NCI-H2171 (cell line): ENCODE measurements at regions not wholly inside any gene's neighbourhood (a gene's known extent, or its start where the extent isn't known, plus 50 kb on each side); places are given as distances from the start of the nearest gene placed in this dataset.

Experiments used
- DNase-seq: peaks from one replicate; lab custom pipeline; 2025; lab: John Stamatoyannopoulos, UW

DNA sequence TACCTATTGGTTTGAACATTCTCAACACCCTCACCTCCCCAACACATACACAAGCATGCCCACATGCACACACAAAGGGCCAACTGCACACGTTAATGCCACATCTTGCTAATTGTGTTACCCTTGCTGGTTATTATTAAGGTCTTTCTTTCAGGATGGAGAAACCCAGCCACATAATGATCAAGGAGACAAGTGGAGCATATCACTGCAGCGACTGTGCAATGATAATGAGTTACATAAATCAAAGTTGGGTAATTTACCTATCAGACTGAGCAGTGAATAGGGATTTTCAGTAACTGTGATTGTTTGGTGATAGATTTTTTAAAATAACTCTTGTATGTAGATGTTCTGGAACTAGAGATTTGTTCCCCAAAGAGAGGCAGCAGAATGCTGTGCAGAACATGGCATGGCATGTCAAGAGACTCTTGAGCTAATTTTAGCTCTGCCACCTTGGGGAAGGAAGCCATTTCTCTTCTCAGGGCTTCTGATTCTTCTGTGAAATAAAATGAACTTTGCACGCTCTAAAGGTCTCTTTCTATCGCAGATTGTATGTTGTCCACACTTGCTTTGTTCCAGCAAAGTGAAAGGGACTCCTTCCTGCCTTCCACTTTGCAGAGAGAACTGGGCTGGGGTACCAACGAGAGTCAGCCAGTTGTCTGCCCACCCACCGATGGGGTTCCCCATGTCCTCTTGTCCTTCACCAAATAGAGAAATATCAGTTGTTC lies 126.0 kb upstream of the CAMK1G start:
- no peak for DNase-seq

DNA sequence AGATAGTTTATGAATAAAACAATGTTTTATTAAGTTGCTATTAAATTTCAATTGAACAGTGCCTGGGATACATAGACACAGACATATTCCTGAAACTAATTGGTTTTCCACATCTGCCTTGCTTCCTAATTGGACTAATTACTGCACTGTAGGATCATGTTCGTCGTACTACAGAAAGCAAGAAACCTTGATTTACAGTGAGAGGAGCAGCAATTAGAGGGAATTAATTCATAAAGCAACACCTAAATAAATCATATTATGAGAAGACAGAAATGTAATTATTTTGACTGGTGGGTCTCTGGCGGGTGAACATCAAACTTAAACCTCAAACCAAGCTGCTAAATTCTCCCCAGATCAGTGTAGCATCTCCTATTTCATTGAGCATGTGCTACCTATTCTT lies 124.6 kb upstream of the CAMK1G start:
- no peak for DNase-seq

DNA sequence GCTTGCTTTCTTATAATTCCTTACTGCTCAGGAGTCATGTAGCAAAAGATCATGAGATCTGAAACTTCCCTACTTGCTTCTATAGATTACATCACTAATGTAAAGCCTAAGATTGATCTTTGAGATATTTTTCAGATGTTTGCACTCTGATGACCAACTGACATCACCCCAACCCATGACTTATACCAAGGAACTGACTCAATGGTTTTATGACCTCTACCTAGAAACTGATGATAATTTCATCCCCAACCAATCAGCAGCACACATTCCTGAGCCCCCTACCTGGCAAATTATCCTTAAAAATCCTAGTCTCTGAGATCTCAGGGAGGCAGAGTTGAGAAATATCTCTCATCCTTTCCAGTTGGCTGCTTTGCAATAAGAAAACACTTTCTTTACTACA lies 122.3 kb upstream of the CAMK1G start:
- no peak for DNase-seq

- no peak for DNase-seq
Observed at GRCh38 chr1:209462433-209462832, 121.1 kb upstream of the CAMK1G start.

DNA sequence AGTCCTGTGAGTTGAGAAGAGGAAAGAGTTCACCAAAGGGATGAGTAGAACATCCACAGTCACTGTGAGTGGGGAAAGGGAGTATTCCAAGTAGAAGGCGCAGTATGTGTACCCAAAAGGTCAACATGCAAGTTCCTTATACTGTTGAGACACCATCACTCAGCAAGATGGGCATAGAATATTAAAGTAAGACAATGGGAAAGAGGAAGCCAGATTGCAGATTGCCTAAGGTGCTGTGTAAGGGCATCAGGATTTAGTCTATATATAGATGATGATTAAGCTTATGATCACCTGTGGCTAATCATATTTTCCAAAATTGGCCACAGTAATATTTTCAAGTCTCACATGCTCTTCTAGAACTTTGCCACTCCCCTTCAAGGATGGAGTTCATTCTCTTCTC lies 120.1 kb upstream of the CAMK1G start:
- no peak for DNase-seq

DNA sequence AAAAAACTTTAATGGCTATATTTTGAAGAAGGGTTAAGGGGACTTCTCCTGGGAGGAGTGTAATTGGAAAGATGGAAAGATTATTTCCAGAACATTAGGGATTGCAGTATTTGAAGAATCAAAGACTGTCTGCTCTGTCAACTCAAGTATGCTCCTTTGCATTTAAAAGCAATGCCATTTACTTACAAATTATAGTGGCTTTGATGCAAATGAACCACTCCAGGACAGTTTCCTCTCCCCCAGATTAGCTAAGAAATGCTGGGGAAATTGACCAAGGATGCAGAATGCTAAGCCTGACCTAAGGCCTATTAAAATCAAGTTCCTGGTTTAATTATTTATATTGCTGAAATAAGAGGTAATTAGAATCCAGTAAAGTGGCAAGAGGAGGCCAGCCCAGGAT lies 110.5 kb upstream of the CAMK1G start:
- no peak for DNase-seq

DNA sequence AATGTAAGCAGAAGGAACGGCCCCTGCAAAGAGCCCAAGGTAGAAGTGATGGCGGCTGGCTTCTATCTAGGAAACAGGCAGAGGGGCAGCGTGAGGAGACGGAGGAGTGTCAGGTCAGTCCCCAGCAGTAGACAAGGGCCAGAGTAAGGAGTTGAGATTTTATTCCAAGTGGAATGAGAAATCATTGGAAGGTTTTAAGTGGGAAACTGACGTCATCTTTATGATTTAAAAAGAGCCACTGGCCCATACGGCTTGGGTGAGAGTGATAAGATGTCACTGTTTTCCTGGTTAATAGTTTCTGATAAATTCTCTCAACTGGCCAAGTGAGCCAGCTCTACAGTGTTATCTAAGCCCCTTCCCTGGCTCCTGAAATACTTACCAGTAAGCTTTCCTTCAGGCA lies 103.2 kb upstream of the CAMK1G start:
- DNase-seq, result no peak

DNA sequence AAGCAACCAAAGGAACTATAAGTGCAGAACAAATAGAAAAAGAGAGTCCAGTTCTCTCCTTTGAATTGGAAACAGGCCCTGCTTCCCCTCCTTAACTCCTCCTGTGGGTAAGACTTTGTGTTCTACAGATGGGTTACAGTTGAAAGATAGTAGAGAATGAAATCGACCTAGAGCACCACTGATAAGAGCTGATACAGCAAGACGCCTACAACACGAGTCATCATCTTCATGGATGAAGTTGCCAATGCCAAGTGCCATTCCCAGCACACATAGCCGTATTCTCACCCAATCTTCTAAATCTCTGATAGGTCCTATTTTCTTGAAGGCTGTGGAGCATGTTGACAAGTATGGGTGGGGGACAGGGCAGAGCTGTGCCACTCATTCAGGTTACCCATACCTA lies 99.8 kb upstream of the CAMK1G start:
- no peak for DNase-seq

GRCh38 chr1:209484429-209484828 lies 99.1 kb upstream of the CAMK1G start:
- DNase-seq, result no peak

DNA sequence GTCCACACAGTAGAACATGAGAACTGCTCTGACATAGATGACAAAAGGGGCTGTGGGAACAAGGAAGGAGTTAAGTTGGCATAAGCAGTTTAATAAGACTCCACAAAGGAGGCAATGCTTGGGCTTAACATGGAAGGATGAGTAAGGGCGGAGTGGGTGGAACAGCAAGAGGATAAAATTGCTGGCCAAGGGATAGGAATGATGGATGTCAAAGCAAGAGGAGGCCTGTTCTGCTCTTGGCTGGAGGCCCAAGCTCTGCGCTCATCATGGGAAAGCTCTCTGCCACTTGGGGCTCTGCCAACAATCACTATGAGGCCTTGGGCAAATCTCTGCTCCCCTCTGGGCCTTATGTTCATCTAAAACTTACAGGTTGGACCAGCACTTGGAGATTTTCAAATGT lies 98.3 kb upstream of the CAMK1G start:
- DNase-seq, result peak; percentile 77

DNA sequence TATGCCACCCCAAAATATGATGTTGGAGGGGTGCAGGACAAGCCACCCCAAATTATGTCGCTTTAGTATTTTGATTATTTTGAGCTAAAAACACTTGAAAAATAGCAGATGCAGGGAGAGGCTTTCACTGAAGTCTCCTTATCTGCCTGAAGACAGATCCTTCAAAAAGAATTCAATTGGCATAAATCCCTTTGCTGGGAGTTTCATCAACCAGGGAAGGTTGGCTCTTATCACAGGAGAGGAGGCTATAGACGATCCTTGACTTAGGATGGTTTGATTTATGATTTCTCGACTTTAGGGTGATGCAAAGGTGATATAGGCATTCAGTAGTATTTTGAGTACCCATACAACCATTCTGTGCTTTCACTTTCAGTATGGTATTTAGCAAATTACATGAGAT lies 97.8 kb upstream of the CAMK1G start:
- DNase-seq, result no peak

GRCh38 chr1:209486861-209487593 lies 96.5 kb upstream of the CAMK1G start:
- DNase-seq, result no peak

- DNase-seq, result no peak
Observed at GRCh38 chr1:209490013-209490412, 93.5 kb upstream of the CAMK1G start.

GRCh38 chr1:209491031-209491430 lies 92.5 kb upstream of the CAMK1G start:
- DNase-seq, result no peak

DNA sequence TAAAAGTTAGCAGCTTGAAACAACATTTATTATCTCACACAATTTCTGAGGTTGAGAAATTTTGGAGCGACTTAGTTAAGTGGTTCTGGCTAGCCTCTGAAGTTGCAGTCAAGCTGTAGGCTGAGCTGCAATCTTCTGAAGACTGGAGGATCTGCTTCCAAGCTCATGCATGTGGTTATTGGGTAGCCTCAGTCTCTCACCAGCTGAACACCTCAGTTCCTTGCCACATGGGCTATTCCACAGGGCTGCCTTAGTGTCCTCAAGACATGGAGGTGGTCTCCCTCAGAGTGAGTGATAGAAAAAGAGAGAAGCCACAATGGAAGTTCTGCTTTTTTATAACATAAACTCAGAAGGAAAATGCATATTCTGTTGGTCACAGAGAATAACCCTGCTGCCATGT lies 92.0 kb upstream of the CAMK1G start:
- no peak for DNase-seq

- no peak for DNase-seq
Observed at GRCh38 chr1:209491897-209492296, 91.6 kb upstream of the CAMK1G start.

DNA sequence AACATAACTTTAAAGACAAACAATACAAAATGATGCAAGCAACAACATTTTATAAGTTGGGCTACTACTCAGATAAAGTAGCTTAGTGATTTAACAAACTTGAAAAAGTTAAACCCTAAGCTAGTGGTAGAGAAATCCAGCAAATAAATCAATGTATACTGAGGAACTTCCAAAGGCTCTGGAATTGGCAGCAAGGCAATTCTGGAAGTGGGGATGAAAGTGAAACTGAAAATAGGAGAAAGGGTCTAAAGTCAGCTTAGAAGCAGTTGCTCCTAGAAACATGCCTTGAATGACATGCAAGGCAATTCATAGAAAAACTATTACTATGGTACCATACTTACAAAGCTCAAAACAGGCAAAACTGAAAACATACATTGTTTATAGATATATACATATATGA lies 90.0 kb upstream of the CAMK1G start:
- DNase-seq, result no peak

DNA sequence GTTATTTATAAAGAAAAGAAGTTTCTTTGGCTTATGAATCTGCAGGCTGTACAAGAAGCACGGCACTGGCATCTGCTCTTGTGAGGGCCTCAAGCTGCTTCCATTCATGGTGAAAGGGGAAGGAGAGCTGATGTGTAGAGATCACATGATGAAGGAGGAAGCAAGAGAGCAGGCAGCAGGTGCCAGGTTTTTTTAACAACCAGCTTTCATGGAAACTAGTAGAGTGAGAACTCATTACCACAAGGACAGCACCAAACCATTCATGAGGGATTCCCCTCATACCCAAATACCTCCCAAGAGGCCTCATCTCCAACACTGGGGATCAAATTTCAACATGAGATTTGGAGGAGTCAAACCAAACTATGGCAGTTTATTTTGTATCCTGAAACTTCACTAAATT lies 85.8 kb upstream of the CAMK1G start:
- no peak for DNase-seq

GRCh38 chr1:209500993-209501392 lies 82.5 kb upstream of the CAMK1G start:
- DNase-seq, result no peak

- DNase-seq, result no peak
Observed at GRCh38 chr1:209503196-209503595, 80.3 kb upstream of the CAMK1G start.

DNA sequence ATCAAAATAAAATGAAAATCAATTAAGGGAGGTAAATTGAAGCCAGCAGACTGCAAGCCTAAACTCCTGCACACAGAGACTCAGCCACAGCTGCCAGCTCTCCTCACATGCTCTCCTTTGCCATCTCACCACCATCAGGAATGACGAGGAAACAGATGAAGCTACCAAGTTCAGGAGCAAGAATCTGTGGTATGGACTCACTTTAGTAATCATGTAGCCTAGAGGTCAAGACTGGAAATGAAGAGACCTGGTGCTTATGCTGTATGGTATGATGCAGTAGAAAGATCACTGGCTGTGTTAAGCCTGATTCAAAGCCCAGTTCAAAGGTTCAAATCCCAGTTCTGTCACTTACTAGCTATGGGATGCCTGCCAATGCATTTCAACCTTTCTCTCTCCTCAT lies 78.9 kb upstream of the CAMK1G start:
- DNase-seq, result no peak

- DNase-seq, result no peak
Observed at GRCh38 chr1:209505044-209505443, 78.5 kb upstream of the CAMK1G start.

GRCh38 chr1:209506101-209506500 lies 77.4 kb upstream of the CAMK1G start:
- no peak for DNase-seq

DNA sequence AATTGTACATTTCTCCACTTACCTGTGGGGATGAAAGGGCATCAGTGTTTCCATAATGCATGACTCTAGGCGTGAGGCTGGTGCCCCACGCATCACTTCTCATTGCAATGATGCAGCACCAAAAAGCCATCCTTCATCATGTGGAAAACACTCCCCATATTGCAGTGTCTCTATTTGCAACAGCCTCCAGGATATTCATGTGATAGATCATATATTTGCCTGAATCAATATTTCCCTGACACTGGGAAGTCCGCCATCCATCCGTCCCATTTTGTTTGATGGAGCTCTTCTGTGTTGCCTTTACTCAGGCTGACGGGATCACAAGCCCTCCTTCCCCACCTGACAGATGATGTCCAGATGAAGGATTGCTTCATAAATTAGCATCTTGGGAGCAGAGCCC lies 74.5 kb upstream of the CAMK1G start:
- DNase-seq, result no peak
